NCI-H2107 treated with DMSO at 0.1 percent for 48 hours (cell line): ENCODE measurements at regions not wholly inside any gene's neighbourhood (a gene's known extent, or its start where the extent isn't known, plus 50 kb on each side); places are given as distances from the start of the nearest gene placed in this dataset.

ENCODE experiments used
- DNase-seq: peaks from one replicate; lab custom pipeline; 2025; ENCODE audit not compliant: unreplicated experiment; lab: John Stamatoyannopoulos, UW

- no peak for DNase-seq
Observed at GRCh38 chr18:2083691-2084090, 487.6 kb downstream of the METTL4 start.

- no peak for DNase-seq
Observed at GRCh38 chr18:2086439-2086838, 484.9 kb downstream of the METTL4 start.

GRCh38 chr18:2087877-2088673 lies 483.2 kb downstream of the METTL4 start:
- no peak for DNase-seq

GRCh38 chr18:2089396-2089795 lies 481.9 kb downstream of the METTL4 start:
- DNase-seq = no peak

- DNase-seq = no peak
Observed at GRCh38 chr18:2091937-2092336, 479.4 kb downstream of the METTL4 start.

GRCh38 chr18:2096551-2096950 lies 474.8 kb downstream of the METTL4 start:
- DNase-seq = no peak

- DNase-seq = no peak
Observed at GRCh38 chr18:2100694-2101213, 470.6 kb downstream of the METTL4 start.

GRCh38 chr18:2102022-2102421 lies 469.3 kb downstream of the METTL4 start:
- DNase-seq = no peak

GRCh38 chr18:2103299-2103698 lies 468.0 kb downstream of the METTL4 start:
- DNase-seq = no peak

- DNase-seq = peak; percentile 8
Observed at GRCh38 chr18:2104620-2105462, 466.5 kb downstream of the METTL4 start.

- no peak for DNase-seq
Observed at GRCh38 chr18:2108591-2108990, 462.7 kb downstream of the METTL4 start.

GRCh38 chr18:2111456-2111855 lies 459.8 kb downstream of the METTL4 start:
- DNase-seq = no peak

- DNase-seq = no peak
Observed at GRCh38 chr18:2112435-2113045, 458.8 kb downstream of the METTL4 start.

GRCh38 chr18:2114289-2114688 lies 457.0 kb downstream of the METTL4 start:
- no peak for DNase-seq

GRCh38 chr18:2114765-2115164 lies 456.5 kb downstream of the METTL4 start:
- no peak for DNase-seq

GRCh38 chr18:2121224-2121623 lies 450.1 kb downstream of the METTL4 start:
- DNase-seq = no peak

- DNase-seq = no peak
Observed at GRCh38 chr18:2123077-2123476, 448.2 kb downstream of the METTL4 start.

- DNase-seq = no peak
Observed at GRCh38 chr18:2134364-2134763, 436.9 kb downstream of the METTL4 start.

GRCh38 chr18:2135309-2135708 lies 436.0 kb downstream of the METTL4 start:
- no peak for DNase-seq

- no peak for DNase-seq
Observed at GRCh38 chr18:2138552-2138951, 432.8 kb downstream of the METTL4 start.

- no peak for DNase-seq
Observed at GRCh38 chr18:2139691-2140090, 431.6 kb downstream of the METTL4 start.

- no peak for DNase-seq
Observed at GRCh38 chr18:2143636-2144035, 427.7 kb downstream of the METTL4 start.
